AG08396 (cell line): ENCODE measurements at regions not wholly inside any gene's neighbourhood (a gene's known extent, or its start where the extent isn't known, plus 50 kb on each side); places are given as distances from the start of the nearest gene placed in this dataset.

Experiments
- DNase-seq: peaks from one replicate; pipeline ENCODE4 v3.0.0; 2012; ENCODE audit warnings: low spot score, mixed read lengths

DNA sequence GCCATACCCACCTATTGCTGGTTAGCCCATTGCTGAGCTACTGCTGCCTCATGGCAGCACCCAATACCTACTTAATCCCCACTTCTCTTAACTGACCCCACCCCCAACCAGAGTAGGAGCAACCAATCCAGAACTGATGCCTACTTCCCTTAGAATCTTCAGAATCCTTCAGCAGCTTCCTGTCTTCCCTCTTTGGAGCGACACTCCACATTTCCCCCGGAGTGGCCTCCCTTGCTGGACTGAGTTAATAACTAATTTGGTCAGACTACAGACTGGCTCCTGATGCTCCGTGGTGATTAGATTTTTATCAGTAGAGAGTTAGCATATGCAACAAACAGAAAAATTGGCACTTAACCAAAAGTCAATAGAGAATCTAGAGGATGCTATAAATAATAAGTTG lies 51.2 kb upstream of the UBR2 start:
- no peak for DNase-seq

DNA sequence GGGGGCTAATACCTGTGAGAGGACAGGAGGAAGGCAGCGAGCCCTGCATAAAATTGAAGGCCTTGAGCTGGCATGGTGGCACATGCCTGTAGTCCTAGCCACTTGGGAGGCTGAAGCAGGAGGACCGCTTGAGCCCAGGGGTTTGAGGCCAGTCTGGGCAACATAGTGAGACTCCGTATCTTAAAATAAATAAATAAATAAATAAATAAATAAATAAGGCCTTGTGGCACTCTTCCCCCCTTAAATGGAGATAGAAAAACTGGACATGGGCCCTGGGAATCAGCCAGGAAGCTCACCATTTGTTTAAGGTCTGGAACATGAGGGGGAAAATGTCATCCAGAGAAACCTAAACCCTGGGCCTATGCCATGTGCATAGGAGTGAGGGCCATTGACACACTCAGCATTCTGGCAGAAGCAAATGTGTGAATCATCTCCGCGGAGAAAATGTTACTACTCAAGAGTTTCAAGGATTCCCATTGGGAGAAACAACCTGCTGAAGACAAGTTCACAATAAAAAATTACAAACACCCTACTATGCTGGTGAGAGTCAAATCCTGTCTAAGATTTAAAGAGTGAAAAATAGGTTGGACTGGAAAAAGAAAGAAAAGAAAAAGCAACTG lies 51.9 kb upstream of the UBR2 start:
- peak; percentile 14 for DNase-seq

DNA sequence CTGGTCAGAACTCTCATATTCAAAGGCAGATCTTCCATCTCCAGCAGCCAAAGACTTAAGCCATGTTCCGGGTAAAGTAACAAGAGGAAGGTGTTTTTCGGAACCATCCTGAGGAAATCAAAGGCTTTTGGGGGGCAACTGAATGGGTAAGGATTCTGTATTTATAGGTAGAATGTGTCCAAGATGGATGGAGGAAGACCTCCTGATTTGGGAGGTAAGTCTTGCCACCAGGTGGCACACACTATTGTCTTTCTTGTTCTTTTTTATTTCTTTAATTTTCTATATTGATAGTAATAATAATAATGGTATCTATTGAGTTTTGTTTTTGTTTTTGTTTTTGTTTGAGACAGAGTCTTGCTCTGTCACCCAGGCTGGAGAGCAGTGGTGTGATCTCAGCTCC lies 53.0 kb upstream of the UBR2 start:
- no peak for DNase-seq

DNA sequence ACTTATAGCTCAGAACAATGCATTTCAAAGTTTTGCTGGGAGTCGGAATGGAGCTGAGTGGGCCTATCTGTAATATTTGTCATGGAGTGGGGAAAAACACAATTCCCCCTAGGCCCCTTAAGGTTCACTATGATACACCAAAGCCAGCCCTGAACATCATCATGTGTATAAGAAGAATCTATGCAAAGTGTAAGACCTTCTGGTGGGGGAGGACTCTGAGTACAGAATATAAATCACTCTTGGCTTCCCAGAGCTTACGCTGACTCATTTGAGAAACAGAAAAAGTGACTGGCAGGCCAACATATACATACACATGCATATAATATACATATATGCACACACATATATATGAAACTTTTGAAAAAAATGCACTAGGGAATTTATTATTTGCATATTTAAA lies 54.1 kb upstream of the UBR2 start:
- DNase-seq = no peak

DNA sequence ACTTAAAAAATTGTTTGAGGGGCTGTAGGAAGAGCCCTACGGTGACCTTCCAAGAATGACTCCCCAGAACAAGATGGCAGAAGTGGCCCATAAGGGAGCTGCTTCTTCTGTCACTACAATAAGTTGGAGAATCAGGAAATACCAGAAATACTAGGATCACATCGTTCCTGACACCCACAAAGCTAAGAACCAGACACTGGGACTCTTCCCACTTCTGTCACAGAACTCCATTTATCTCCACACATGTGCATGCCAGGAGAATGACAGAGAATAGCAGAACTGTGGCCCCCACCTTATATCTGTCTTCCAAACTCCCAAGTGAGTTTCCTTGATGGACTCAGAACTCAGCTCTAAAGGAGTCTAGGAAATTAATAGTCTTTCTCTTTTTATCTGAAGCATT lies 54.6 kb upstream of the UBR2 start:
- no peak for DNase-seq

DNA sequence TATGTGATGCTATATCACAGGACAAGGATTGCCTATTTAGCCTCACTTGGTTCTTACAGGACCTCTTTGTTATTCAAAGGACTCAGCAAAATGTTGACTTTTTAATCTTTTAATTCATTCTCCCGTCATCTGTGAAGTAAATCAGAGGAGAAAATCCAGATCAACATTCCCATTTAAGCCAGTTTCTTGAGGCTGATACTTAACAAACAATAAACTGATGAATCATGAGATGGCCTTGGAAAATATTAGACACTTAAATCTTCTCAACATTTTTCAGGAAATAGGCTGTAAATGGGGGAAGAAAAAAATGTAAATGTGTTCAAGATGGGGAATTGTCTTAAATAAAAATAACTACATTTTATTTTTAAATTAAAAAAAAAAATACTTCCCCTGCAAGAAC lies 55.9 kb upstream of the UBR2 start:
- DNase-seq = no peak

DNA sequence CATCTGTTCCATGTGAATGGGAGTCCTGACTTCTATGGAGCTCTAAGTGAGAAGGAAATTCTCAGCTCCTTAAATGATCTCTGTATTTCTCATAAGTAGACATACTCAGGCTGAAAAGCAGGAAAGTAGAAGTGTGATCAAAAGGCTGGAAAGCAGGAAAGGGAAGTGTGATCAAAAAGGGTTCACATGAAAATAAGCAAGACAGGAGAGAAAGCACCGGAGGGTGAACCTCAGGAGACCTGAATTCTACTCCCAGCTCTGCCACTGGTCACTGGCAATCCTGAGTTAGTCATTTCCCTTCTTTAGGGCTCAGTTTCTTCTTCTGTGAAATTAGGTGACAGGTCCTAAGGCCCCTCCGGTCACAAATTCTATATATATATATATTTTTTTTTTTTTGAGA lies 55.5 kb upstream of the TRERF1 start:
- DNase-seq = no peak

DNA sequence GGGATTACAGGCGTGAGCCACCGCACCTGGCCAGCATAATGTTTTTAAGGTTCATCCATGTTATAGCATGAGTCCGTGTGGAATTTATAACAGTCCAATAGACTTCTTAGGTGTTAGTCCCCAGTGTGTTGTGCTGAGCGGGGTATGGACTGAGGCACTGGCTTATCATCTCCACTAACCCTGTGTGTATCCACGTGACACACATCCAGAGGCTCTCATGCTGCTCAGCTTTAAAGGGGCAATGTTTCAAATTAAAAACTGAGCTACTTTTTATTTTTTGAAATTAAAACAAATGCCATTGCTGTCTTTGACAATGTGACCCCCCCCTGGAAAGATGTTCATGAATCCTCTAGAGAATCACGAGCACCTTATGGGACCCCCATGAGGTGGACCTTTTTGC lies 54.3 kb upstream of the TRERF1 start:
- DNase-seq = no peak

DNA sequence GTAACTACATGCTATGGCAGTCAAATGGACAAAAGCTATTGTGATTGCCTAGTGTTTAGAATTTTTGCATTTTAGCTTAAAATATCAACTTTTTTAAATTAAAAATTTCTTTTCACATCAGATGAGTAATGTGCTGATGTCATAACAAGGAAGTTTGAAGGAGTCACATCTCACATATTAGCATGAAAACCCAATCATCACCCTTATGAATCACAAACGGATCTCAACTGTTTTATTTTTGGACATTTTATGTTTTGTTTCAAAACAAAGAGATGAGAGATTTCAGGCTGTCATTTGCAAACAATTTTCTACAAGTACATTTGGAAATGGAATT lies 53.6 kb upstream of the TRERF1 start:
- DNase-seq = peak; percentile 19

DNA sequence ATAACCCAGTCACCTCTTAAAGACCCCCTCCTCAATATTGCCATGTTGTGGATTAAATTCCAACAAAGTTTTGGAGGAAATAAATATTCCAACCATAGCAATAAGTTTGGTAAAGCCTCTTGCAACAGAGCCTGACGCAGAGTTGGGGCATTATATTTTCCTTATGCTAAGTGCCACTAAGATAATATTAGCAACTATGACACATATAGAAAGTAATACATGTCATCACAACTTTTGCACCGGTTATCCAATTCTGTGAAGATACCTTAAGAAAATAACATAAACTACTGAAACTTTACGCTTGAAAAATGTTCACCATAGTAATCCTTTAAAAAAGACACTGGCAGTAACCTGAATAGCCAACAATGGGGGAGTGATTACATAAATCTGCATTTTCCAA lies 52.2 kb upstream of the TRERF1 start:
- DNase-seq = no peak

DNA sequence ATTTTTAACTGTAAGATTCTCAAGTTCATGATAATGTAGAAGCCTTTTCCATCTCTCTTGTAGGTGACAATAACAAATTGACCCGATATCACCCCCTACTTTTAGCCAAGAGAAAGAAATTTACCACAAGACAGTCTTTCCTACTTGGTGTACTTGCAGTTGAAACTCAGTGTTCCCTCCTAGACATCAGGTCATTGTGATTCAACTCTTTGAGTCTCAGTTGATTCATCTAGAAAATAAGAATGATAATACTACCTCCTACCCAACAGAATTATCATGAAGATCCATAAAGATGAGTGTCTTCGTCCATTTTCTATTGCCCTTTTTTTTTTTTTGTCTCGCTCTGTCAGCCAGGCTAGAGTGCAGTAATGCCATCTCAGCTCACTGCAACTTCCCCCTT lies 51.3 kb upstream of the TRERF1 start:
- DNase-seq = no peak

DNA sequence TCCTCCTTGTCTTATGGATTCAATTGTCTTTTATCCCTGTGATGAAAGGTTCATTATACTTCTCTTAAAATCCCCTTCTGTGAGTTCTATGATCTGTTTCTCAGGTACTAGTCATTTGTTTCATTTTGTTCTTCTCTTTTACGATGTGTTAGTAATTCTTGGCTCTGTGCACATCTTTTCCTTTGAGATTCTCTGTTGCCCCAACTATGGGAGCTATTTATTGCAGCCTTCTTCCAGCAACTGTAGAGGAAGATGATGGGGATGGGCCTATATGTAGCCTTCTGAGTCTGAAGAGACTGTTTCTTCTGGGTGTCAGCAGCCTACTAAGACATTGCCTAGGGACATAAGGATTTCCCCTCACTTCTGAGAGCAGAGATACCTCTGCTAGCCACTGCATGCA lies 50.4 kb upstream of the TRERF1 start:
- DNase-seq = no peak
